SK-N-MC (cell line): ENCODE measurements at regions not wholly inside any gene's neighbourhood (a gene's known extent, or its start where the extent isn't known, plus 50 kb on each side); places are given as distances from the start of the nearest gene placed in this dataset.
"Not testable (repeated sequence)": the region's sequence is repeated elsewhere in the genome, so short reads cannot be mapped to it uniquely, and the experiment has no call there.

Experiments
- EZH2 ChIP-seq: fragments of 200-600 bp; sonication (generic); IDR thresholded peaks from one replicate; pipeline ENCODE4 v1.6.1; 2017; ENCODE audit warnings: antibody characterized with exemption
- FOXP2 ChIP-seq: optimal IDR thresholded peaks from 2 replicates; pipeline ENCODE3; 2011; ENCODE audit warnings: mild to moderate bottlenecking, moderate library complexity; ENCODE audit not compliant: insufficient read depth; ENCODE audit errors: extremely low read length, control extremely low read depth
- POLR2AphosphoS5 ChIP-seq: IDR thresholded peaks from 2 replicates; pipeline ENCODE4 v1.6.1; 2012; ENCODE audit warnings: mild to moderate bottlenecking, low read depth, low read length, borderline replicate concordance

- TF ChIP-seq EZH2, POLR2AphosphoS5, FOXP2: not testable (repeated sequence)
Observed at GRCh38 chr15:77895145-77895544, 182.4 kb downstream of the TBC1D2B start.
